Retinal pigment epithelial cell (primary cell): ENCODE measurements at regions not wholly inside any gene's neighbourhood (a gene's known extent, or its start where the extent isn't known, plus 50 kb on each side); places are given as distances from the start of the nearest gene placed in this dataset.

Experiments
- DNase-seq: peaks from one replicate; pipeline ENCODE4 v3.0.0-alpha.2; 2010; ENCODE audit warnings: low read depth
- H3K4me3 ChIP-seq: 2 replicates; pipeline ENCODE4 v1.5.1; 2011; ENCODE audit warnings: mild to moderate bottlenecking, low read length, control low read depth, moderate library complexity
- TF ChIP-seq, protein P1 (sequence below): conservative IDR thresholded peaks from 2 replicates; pipeline ENCODE4 v1.5.1; 2011; ENCODE audit warnings: low read depth, low read length, control low read depth, inconsistent platforms

DNA sequence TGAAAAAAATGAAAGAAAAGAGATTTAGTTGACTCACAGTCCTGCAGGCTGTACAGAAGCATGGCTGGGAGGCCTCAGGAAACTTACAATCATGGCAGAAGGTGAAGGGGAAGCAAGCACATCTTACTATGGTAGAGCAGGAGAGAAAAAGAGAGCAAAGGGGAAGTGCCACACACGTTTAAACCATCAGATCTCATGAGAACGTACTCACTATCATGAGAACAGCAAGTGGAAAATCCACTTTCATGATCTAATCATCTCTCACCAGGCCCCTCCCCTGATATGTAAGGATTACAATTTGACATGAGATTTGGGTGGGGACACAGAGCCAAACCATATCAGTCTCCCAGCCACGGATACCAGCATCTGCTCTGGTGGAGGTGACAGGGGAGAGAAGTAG, 50.8 kb upstream of the CPOX start:
- DNase-seq, result no peak
- TF ChIP-seq, protein P1, sequence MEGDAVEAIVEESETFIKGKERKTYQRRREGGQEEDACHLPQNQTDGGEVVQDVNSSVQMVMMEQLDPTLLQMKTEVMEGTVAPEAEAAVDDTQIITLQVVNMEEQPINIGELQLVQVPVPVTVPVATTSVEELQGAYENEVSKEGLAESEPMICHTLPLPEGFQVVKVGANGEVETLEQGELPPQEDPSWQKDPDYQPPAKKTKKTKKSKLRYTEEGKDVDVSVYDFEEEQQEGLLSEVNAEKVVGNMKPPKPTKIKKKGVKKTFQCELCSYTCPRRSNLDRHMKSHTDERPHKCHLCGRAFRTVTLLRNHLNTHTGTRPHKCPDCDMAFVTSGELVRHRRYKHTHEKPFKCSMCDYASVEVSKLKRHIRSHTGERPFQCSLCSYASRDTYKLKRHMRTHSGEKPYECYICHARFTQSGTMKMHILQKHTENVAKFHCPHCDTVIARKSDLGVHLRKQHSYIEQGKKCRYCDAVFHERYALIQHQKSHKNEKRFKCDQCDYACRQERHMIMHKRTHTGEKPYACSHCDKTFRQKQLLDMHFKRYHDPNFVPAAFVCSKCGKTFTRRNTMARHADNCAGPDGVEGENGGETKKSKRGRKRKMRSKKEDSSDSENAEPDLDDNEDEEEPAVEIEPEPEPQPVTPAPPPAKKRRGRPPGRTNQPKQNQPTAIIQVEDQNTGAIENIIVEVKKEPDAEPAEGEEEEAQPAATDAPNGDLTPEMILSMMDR, result no peak

DNA sequence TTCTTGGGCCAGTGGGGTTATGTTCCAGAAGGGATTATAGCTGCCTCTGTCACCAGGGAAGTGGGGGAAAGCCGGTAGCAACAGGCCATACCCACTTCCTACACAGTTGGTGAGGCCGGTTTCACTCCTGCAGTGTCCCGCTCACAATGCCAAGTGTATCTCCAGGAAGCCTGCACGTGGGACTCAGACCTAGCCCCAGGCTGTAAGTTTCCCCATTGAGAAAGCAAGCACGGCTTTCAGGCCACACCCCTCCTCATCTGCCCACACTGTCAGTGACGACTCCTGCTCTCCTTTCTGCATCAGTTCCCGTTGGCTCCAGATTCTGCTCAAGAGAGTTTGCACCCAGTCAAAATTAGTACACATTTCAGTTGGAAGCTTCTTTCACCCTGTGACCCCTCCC, 51.6 kb upstream of the CPOX start:
- no peak for DNase-seq
- TF ChIP-seq, protein P1, result no peak
- no peak overlapping the region for H3K4me3 ChIP-seq

More for the DNA sequence above, 50.8 kb upstream of the CPOX start:
- H3K4me3 ChIP-seq, result no peak overlapping the region

DNA sequence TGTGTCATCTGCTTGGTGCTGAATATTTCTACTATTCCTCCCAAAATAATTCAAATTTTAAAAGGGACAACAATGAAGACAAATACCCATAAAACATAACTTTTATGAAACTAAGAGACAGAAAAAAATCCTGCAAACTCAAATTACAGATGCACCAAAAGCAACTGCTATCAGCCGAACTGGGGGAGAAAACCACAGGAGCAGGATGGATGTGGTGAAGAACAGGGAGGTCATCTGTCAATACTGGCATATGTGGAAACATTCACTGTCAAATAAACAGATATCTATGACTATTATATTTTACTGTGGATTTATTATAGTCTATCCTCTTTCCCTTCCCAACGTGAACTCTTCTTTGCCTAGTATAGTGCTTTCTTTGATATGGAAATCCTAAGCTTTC, 53.3 kb upstream of the CPOX start:
- DNase-seq, result no peak
- H3K4me3 ChIP-seq, result no peak overlapping the region
- TF ChIP-seq, protein P1, result no peak

DNA sequence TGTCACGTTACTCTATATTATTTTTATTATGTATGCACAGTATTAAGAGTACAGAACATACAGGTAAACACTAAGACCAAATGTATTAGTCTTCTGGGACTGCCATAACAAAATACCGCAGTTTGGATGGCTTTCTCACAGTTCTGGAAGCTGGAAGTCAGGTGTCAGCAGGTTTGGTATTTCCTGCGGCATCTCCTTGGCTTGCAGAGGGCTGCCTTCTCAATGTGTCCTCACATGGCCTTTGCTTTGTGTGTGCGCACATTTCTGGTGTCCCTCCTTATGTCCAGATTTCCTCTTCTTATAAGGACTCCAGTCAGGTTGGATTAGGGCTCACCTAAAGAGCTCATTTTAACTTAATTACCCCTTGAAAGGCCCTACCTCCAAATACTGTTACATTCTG, 53.8 kb upstream of the CPOX start:
- TF ChIP-seq, protein P1, result no peak
- H3K4me3 ChIP-seq, result no peak overlapping the region
- no peak for DNase-seq

DNA sequence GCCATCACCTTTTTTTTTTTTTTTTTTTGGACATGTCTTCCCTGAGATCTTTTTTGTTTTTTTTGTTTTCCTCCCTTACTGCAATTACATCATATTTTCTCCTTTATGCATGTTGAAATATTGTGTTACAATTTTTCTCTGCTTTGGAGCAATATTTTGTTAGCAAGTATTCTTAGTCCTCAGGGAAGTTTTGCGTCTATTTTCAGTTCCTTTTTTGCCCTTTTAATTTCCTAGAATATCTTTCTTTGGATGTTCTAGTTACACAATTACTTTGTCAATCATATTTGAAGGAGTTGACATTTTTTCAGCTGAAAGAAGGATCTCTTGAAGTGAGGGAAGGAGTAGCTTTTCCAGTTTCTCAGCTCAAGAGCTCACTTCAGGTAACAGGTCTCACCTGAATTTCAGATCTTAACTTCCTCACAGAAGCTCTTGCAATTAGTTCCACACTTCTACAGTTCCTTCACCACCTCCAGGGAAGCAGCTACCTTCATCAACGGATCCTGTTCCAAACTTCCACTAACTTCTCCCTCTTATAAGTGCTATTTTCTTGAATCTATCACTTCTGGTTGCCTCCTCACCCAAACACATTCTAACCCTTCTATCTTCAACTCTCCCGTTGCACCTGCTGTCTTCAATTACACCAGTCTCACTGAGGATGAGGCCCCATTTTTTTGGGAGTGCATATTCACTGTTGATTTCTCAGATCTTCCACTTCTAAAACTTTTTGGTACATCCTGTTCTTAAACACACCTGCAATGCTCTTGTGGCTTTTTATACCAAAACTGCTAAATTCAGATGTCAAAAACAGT, 57.8 kb upstream of the CPOX start:
- no peak for DNase-seq

DNA sequence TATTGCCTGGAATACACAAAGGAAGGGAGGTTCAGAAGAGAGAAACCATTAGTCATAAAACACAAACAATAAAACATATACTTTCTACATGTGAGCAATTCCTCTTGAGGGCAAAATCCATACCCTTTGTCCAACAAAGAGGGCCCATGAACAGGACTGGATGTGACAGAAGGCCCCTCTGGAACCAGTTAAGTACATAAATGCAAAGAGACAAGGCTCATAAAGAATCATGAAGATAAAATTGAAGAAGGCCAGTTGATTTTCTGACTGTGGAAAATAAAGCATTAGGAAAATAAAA, 58.3 kb upstream of the CPOX start:
- no peak overlapping the region for H3K4me3 ChIP-seq
- TF ChIP-seq, protein P1, result no peak
- DNase-seq, result no peak

More for the DNA sequence above, 57.8 kb upstream of the CPOX start:
- TF ChIP-seq, protein P1, result no peak
- H3K4me3 ChIP-seq, result no peak overlapping the region

DNA sequence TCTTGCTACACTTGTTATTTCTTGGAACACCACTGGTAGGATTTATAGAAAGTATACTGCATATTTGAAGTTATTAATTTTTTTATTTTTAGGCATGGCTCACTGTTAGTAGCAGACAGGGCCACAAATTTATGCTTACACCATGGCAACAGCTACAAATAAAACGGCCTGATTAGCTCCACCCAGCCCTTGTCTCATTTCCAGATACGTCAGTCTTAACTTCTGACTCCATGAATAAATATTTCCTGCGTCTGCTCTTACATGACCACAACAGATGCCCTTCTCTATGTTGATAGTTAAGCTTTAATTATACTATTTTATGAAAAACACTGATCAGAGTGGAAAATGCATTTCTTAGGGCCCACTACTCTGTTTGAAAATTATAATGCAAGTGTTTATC, 62.3 kb upstream of the CPOX start:
- no peak overlapping the region for H3K4me3 ChIP-seq
- TF ChIP-seq, protein P1, result no peak
- peak; percentile 46 for DNase-seq
